SK-N-SH (cell line): ENCODE measurements at regions not wholly inside any gene's neighbourhood (a gene's known extent, or its start where the extent isn't known, plus 50 kb on each side); places are given as distances from the start of the nearest gene placed in this dataset.

Experiments used
- CTCF ChIA-PET: fragments of 300-600, 350-600 bp; formaldehyde crosslinking; extraction: SDS; loops from one replicate; lab custom pipeline; 2021; lab: Yijun Ruan, JAX
- POLR2A ChIA-PET: fragments of 350-600 bp; sonication (Branson Sonifier 250); formaldehyde crosslinking; extraction: SDS; loops from one replicate; lab custom pipeline; 2020; ENCODE audit warnings: antibody characterized with exemption, inconsistent platforms; lab: Yijun Ruan, JAX
- DNase-seq: peaks from one replicate; pipeline ENCODE4 v3.0.0; 2012
- H2AFZ ChIP-seq: fragments of 200-600 bp; sonication (generic); 2 replicates; pipeline ENCODE4 v1.8.1; 2016; ENCODE audit warnings: antibody characterized with exemption, mild to moderate bottlenecking, low read depth
- H3F3A ChIP-seq: fragments of 200-600 bp; sonication (generic); replicated peaks from 2 replicates; pipeline ENCODE3; 2016; ENCODE audit warnings: antibody characterized with exemption, mild to moderate bottlenecking; ENCODE audit not compliant: insufficient read depth
- H3K27ac ChIP-seq, 2 experiments: fragments of 200-500 bp in 1 of 2; fragments of 200-600 bp in 1 of 2; sonication (Bioruptor generic) in 1 of 2; sonication (generic), shearing (Covaris generic) in 1 of 2; 2 replicates each; pipeline versions ENCODE4 v1.5.1 to v1.6.1; 2014 to 2016; ENCODE audit warnings: low read depth in 2 of 2, inconsistent platforms in 1 of 2, low read length in 1 of 2, mild to moderate bottlenecking in 1 of 2, mixed read lengths in 1 of 2
- H3K27me3 ChIP-seq: fragments of 200-600 bp; sonication (generic), shearing (Covaris generic); 2 replicates; pipeline ENCODE4 v1.6.1; 2016; ENCODE audit warnings: mixed run types; ENCODE audit not compliant: insufficient read depth
- H3K36me3 ChIP-seq, 2 experiments: fragments of 200-500 bp in 1 of 2; fragments of 200-600 bp in 1 of 2; sonication (Bioruptor generic) in 1 of 2; sonication (generic) in 1 of 2; replicated peaks in 1 of 2; 2 replicates each; pipeline versions ENCODE3 to v1.5.1; 2014 to 2016; ENCODE audit warnings: low read length in 1 of 2, mild to moderate bottlenecking in 1 of 2; ENCODE audit not compliant: insufficient read depth in 2 of 2, control insufficient read depth in 1 of 2
- H3K4me1 ChIP-seq, 2 experiments: fragments of 200-500 bp in 1 of 2; fragments of 200-600 bp in 1 of 2; sonication (Bioruptor generic) in 1 of 2; sonication (generic), shearing (Covaris generic) in 1 of 2; 2 replicates each; pipeline versions ENCODE4 v1.5.1 to v1.6.1; 2014 to 2016; ENCODE audit warnings: low read depth in 1 of 2, low read length in 1 of 2, mixed run types in 1 of 2; ENCODE audit not compliant: insufficient read depth in 2 of 2, control insufficient read depth in 1 of 2
- H3K4me2 ChIP-seq: fragments of 200-600 bp; sonication (generic), shearing (Covaris generic); 2 replicates; pipeline ENCODE4 v1.6.1; 2017; ENCODE audit warnings: mixed run types
- H3K4me3 ChIP-seq, 2 experiments: fragments of 200-500 bp in 1 of 2; fragments of 200-600 bp in 1 of 2; sonication (Bioruptor generic) in 1 of 2; sonication (generic), shearing (Covaris generic) in 1 of 2; 2 replicates each; pipeline versions ENCODE4 v1.5.1 to v1.8.1; 2014 to 2016; ENCODE audit warnings: low read depth in 2 of 2, inconsistent platforms in 1 of 2, low read length in 1 of 2, mild to moderate bottlenecking in 1 of 2, mixed read lengths in 1 of 2, moderate library complexity in 1 of 2
- H3K79me2 ChIP-seq: fragments of 200-600 bp; sonication (generic); 2 replicates; pipeline ENCODE4 v1.8.1; 2017; ENCODE audit warnings: mild to moderate bottlenecking; ENCODE audit not compliant: insufficient read depth
- H3K9ac ChIP-seq: fragments of 200-600 bp; sonication (generic); 2 replicates; pipeline ENCODE4 v1.6.1; 2017; ENCODE audit warnings: mixed run types
- H3K9me2 ChIP-seq: fragments of 200-600 bp; sonication (generic); 2 replicates; pipeline ENCODE4 v1.6.1; 2017; ENCODE audit warnings: mixed run types
- H3K9me3 ChIP-seq: fragments of 200-600 bp; sonication (generic); 2 replicates; pipeline ENCODE4 v1.6.1; 2017; ENCODE audit warnings: mixed run types, mild to moderate bottlenecking, moderate library complexity
- H4K20me1 ChIP-seq: fragments of 200-600 bp; sonication (generic); 2 replicates; pipeline ENCODE4 v1.6.1; 2017; ENCODE audit warnings: mild to moderate bottlenecking, mixed run types; ENCODE audit not compliant: insufficient read depth
- EP300 ChIP-seq, 2 experiments: IDR thresholded peaks; 2 replicates each; pipeline versions ENCODE4 v1.4.0 to v1.6.1; 2012; ENCODE audit warnings: borderline replicate concordance in 1 of 2, low read depth in 1 of 2, low read length in 1 of 2
- EZH2phosphoT487 ChIP-seq: fragments of 200-600 bp; sonication (generic); IDR thresholded peaks from 2 replicates; pipeline ENCODE4 v1.6.1; 2017; ENCODE audit warnings: low read depth, mixed run types, mild to moderate bottlenecking, antibody characterized with exemption, moderate library complexity, borderline replicate concordance
- FOSL2 ChIP-seq: IDR thresholded peaks from 2 replicates; pipeline ENCODE4 v1.4.0; 2012; ENCODE audit warnings: low read depth, mild to moderate bottlenecking, moderate library complexity, borderline replicate concordance
- FOXJ3 ChIP-seq: sonication (generic); formaldehyde crosslinking; IDR thresholded peaks from 2 replicates; pipeline ENCODE4 v1.5.1; 2020; ENCODE audit warnings: mild to moderate bottlenecking, missing genetic modification reagents
- GATA2 ChIP-seq: sonication (generic); formaldehyde crosslinking; IDR thresholded peaks from 2 replicates; pipeline ENCODE4 v1.5.0; 2020; ENCODE audit warnings: mild to moderate bottlenecking, missing genetic modification reagents
- IRF3 ChIP-seq: fragments of 150-350 bp; IDR thresholded peaks from 2 replicates; pipeline ENCODE4 v1.6.1; 2016; ENCODE audit warnings: mild to moderate bottlenecking, low read depth, low read length
- JUND ChIP-seq: IDR thresholded peaks from 2 replicates; pipeline ENCODE4 v1.4.0; 2012
- NRF1 ChIP-seq: IDR thresholded peaks from 2 replicates; pipeline ENCODE4 v1.6.1; 2012; ENCODE audit warnings: low read depth, mild to moderate bottlenecking, low read length
- POLR2AphosphoS5 ChIP-seq: IDR thresholded peaks from 2 replicates; pipeline ENCODE4 v1.6.1; 2012; ENCODE audit warnings: low read depth, low read length
- RAD21 ChIP-seq: IDR thresholded peaks from 2 replicates; pipeline ENCODE4 v1.6.1; 2012; ENCODE audit warnings: mild to moderate bottlenecking, low read length
- RCOR1 ChIP-seq: fragments of 150-350 bp; IDR thresholded peaks from 2 replicates; pipeline ENCODE4 v1.6.1; 2017; ENCODE audit warnings: antibody characterized with exemption, low read length
- RXRA ChIP-seq: IDR thresholded peaks from 2 replicates; pipeline ENCODE4 v1.4.0; 2012; ENCODE audit warnings: low read depth, mild to moderate bottlenecking, borderline replicate concordance
- SIN3A ChIP-seq: IDR thresholded peaks from 2 replicates; pipeline ENCODE4 v1.6.1; 2012; ENCODE audit warnings: low read depth, mild to moderate bottlenecking, low read length, moderate library complexity, borderline replicate concordance
- SMC3 ChIP-seq: IDR thresholded peaks from 2 replicates; pipeline ENCODE4 v1.6.1; 2012; ENCODE audit warnings: low read depth, low read length, improper control_type of control experiment
- TAF1 ChIP-seq: IDR thresholded peaks from 2 replicates; pipeline ENCODE4 v1.6.1; 2012; ENCODE audit warnings: low read depth, mild to moderate bottlenecking, low read length, moderate library complexity, borderline replicate concordance
- TCF12 ChIP-seq: IDR thresholded peaks from 2 replicates; pipeline ENCODE4 v1.4.0; 2012
- TEAD4 ChIP-seq: IDR thresholded peaks from 2 replicates; pipeline ENCODE4 v1.4.0; 2012; ENCODE audit warnings: mild to moderate bottlenecking, borderline replicate concordance; ENCODE audit not compliant: insufficient read depth
- YY1 ChIP-seq: IDR thresholded peaks from 2 replicates; pipeline ENCODE4 v1.4.0; 2012; ENCODE audit warnings: low read depth, mild to moderate bottlenecking
- WGBS: methylation state at CpG from one replicate; pipeline ENCODE4 v1.1.6; 2017; ENCODE audit warnings: low lambda C conversion rate; 5-methylcytosine and 5-hydroxymethylcytosine counted together
- TF ChIP-seq, protein P1 (sequence below): IDR thresholded peaks from 2 replicates; pipeline ENCODE4; 2012

- H3K27ac ChIP-seq = no peak overlapping the region
- no peak overlapping the region for H2AFZ ChIP-seq
- no peaks in the 10 kb centered on the region for H3K9me3 ChIP-seq
- CTCF ChIA-PET = no interaction called here
- no peaks in the 10 kb centered on the region for H4K20me1 ChIP-seq
- POLR2A ChIA-PET = interaction anchor here (1.2 kb wide), 1 partner anchor 435 kb away, joined by 3 read pairs; the partner anchor contains the start of gene KLF6
- peaks cover 15 to 19% of the 10 kb centered on the region in 2 experiments; a peak in 3 of 4 replicates for H3K4me1 ChIP-seq
- no peaks in the 10 kb centered on the region for H3K9me2 ChIP-seq
- H3K9ac ChIP-seq = no peak overlapping the region
- peaks cover 7% of the 10 kb centered on the region for H3F3A ChIP-seq
- peaks cover 0 to 8% of the 10 kb centered on the region in 2 experiments for H3K36me3 ChIP-seq
- H3K27me3 ChIP-seq = no peaks in the 10 kb centered on the region
- DNase-seq = no peak
- H3K79me2 ChIP-seq = no peaks in the 10 kb centered on the region; the same call in 1 of the 2 replicates
- no peak overlapping the region for H3K4me3 ChIP-seq
- 87% methylated on average over 4 of the region's 4 CpGs for WGBS
- H3K4me2 ChIP-seq = no peak overlapping the region
- TF ChIP-seq EZH2phosphoT487 (no peak), JUND (no peak), FOXJ3 (CRISPR knock-in tag) (no peak), RXRA (no peak), TEAD4 (no peak), EP300 (IDR thresholded peaks at IDR 0.05; ENCODE audit: borderline replicate concordance in 1 of 2, low read depth in 1 of 2, low read length in 1 of 2) (no peak), TAF1 (no peak), NRF1 (no peak), POLR2AphosphoS5 (no peak), SIN3A (no peak), SMC3 (no peak), RCOR1 (no peak), IRF3 (no peak), YY1 (no peak), FOSL2 (no peak), GATA2 (no peak), RAD21 (no peak), TCF12 (no peak)
- TF ChIP-seq, protein P1, sequence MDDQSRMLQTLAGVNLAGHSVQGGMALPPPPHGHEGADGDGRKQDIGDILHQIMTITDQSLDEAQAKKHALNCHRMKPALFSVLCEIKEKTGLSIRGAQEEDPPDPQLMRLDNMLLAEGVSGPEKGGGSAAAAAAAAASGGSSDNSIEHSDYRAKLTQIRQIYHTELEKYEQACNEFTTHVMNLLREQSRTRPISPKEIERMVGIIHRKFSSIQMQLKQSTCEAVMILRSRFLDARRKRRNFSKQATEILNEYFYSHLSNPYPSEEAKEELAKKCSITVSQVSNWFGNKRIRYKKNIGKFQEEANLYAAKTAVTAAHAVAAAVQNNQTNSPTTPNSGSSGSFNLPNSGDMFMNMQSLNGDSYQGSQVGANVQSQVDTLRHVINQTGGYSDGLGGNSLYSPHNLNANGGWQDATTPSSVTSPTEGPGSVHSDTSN = no peak
Measured at GRCh38 chr10:4219901-4220300, 434.9 kb upstream of the KLF6 start.
